Activated T-cell treated with anti-CD3 and anti-CD28 coated beads, Interleukin-2, amount 50 U/mL, for 24 hours (primary cell): ENCODE measurements at regions not wholly inside any gene's neighbourhood (a gene's known extent, or its start where the extent isn't known, plus 50 kb on each side); places are given as distances from the start of the nearest gene placed in this dataset.
"Not testable (repeated sequence)": the region's sequence is repeated elsewhere in the genome, so short reads cannot be mapped to it uniquely, and the experiment has no call there.

ENCODE experiments used
- DNase-seq: peaks from one replicate; pipeline ENCODE4 v3.0.0-alpha.2; 2020
- H3K27ac Mint-ChIP-seq: 2 replicates; pipeline ENCODE4 v1.8.0; 2020; ENCODE audit warnings: mild to moderate bottlenecking, mixed read lengths
- H3K27me3 Mint-ChIP-seq: 2 replicates; pipeline ENCODE4 v1.8.0; 2020; ENCODE audit warnings: mixed read lengths
- H3K36me3 Mint-ChIP-seq: 2 replicates; pipeline ENCODE4 v1.8.0; 2020; ENCODE audit warnings: low read depth, mixed read lengths
- H3K4me1 Mint-ChIP-seq: 2 replicates; pipeline ENCODE4 v1.8.0; 2020; ENCODE audit warnings: low read depth, mixed read lengths
- H3K4me3 Mint-ChIP-seq: 2 replicates; pipeline ENCODE4 v1.8.0; 2020; ENCODE audit warnings: mild to moderate bottlenecking, moderate library complexity, mixed read lengths
- H3K9me3 Mint-ChIP-seq: 2 replicates; pipeline ENCODE4 v1.8.0; 2020; ENCODE audit warnings: mixed read lengths

DNA sequence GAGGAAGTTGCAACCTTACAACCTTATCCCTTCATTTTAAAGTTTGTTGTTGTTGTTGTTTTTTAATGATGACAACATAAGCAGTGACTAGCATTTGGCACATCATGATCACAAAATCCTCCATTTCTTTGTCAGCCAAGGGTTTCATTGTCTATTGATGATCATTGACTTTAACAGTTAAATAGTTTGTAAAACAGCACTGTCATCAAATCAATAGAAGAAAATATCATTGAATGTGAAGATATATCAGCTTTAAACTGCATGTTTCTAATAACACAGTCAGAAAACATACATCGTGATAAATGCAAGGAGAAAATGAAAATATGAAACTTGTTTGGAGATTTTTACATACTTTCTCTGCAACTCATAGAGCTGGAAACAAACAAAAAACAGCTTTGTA is 922.3 kb upstream of the LRFN5 start:
- Mint-ChIP-seq H3K27me3 (no peaks in the 10 kb centered on the region), H3K4me3 (no peak overlapping the region), H3K36me3 (no peaks in the 10 kb centered on the region), H3K9me3 (no peaks in the 10 kb centered on the region), H3K27ac (no peak overlapping the region), H3K4me1 (no peaks in the 10 kb centered on the region)
- no peak for DNase-seq

DNA sequence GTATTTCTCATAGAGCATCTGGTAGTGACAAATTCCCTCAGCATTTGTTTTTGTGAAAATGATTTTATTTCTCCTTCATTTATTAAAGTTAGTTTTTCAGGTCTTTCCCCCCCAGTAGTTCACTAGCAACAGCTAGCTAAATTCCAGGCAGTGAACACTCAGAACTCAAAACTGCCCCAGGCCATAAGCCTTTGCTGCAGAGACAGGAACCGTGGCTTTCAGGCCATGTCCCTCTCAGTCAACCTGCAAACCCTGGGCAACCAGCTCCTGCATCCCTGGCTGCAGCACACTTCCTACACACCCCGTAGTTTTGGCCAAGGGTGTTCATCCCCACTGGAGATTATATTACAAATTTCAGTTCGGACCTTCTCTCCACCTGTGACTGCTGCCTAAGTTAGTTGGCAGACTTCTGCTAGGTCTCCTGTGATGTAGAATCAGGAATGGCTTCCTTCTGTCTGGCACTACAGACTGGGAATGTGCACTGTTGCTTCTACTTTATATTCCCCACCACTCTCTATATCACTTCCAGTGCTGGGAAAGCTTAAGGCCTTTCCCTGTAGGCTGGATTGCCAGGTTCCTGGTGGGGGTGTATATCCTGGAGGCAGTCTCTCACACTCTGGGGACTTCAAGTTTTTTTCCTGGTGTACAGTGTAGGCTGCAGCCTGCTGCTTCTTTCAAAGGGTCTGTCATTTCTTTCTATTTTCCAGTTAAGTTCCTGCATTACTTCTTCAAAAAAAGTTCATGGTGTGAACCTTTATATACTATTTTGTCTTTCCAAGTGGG is 924.4 kb upstream of the LRFN5 start:
- no peaks in the 10 kb centered on the region for H3K4me1 Mint-ChIP-seq
- H3K36me3 Mint-ChIP-seq, result no peaks in the 10 kb centered on the region
- DNase-seq, result no peak
- peaks cover 2% of the 10 kb centered on the region for H3K9me3 Mint-ChIP-seq
- no peak overlapping the region for H3K27ac Mint-ChIP-seq
- no peaks in the 10 kb centered on the region for H3K27me3 Mint-ChIP-seq
- H3K4me3 Mint-ChIP-seq, result no peak overlapping the region

DNA sequence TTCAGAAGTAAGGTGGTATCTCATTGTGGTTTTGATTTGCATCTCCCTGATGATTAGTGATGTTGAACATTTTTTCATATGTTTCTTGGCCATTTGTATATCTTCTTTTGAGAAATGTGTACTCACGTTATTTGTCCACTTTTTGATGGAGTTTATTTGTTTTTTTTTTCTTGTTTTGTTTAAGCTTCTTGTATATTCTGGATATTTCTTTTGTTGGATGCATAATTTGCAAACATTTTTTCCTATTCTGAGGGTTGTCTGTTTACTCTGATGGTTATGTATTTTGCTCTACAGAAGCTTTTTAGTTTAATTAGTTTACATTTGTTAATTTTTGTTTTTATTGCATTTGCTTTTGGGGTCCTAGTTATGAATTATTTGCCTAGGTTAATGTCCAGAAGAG is 927.4 kb upstream of the LRFN5 start:
- no peak for DNase-seq
- Mint-ChIP-seq H3K4me3 (no peak overlapping the region), H3K36me3 (no peaks in the 10 kb centered on the region), H3K4me1 (no peaks in the 10 kb centered on the region), H3K9me3 (peaks cover 10% of the 10 kb centered on the region), H3K27ac (no peak overlapping the region), H3K27me3 (no peaks in the 10 kb centered on the region)

DNA sequence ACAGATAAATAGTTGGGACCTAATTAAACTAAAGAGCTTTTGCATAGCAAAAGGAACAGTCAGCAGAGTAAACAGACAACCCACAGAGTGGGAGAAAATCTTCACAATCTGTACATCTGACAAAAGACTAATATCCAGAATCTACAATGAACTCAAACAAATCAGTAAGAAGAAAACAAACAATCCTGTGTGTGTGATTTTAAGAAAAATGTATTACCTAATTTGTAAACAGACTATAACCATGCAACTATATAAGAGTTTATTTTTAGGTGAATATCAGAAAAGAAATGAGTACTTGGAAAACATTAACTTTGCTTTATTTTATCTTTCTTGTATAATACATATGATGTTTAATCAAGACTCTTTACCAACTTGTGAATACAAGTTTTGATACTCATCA is 929.5 kb upstream of the LRFN5 start:
- H3K27me3 Mint-ChIP-seq, H3K36me3 Mint-ChIP-seq, H3K27ac Mint-ChIP-seq, H3K4me3 Mint-ChIP-seq, DNase-seq, H3K4me1 Mint-ChIP-seq, H3K9me3 Mint-ChIP-seq: not testable (repeated sequence)

DNA sequence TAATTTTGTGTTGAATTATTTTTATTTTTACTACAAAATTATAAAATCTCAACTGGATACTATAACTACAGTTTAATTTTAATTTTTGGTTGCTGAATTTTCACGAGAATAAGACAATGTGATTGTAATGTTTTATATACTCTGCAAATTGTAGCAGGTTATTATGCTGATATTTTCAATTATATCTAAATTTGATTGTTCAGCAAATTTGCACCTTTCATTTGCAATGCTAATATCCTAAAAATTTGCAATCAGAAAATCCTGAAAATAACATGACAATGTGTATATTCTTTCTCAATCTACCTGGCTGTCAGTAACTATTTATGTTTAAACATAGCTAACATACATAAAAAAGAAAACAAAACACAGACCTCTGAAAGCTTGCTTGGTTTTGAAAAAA is 932.2 kb upstream of the LRFN5 start:
- no peaks in the 10 kb centered on the region for H3K27me3 Mint-ChIP-seq
- no peaks in the 10 kb centered on the region for H3K36me3 Mint-ChIP-seq
- H3K27ac Mint-ChIP-seq, result no peak overlapping the region
- H3K9me3 Mint-ChIP-seq, result peaks cover 12% of the 10 kb centered on the region
- no peaks in the 10 kb centered on the region for H3K4me1 Mint-ChIP-seq
- no peak overlapping the region for H3K4me3 Mint-ChIP-seq
- DNase-seq, result no peak

DNA sequence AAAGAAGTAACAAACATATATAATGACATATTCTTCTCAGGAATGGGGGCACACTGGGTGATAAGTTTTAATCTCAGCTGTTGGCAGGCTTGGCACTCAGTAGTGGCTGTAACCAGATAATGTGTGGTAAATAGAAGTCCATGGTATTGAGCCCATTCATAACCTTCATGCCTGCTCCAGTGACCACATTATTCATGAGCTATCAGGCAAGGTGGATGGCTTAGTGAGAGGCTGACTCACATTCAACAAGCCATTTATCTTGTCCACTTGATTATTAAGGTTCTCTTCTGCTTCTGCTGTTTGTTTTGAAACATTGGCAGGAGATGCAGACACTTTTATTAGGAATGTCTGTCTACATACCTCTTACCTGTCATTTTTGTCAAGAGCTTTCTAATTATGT is 950.4 kb upstream of the LRFN5 start:
- no peak overlapping the region for H3K27ac Mint-ChIP-seq
- no peaks in the 10 kb centered on the region for H3K27me3 Mint-ChIP-seq
- no peaks in the 10 kb centered on the region for H3K4me1 Mint-ChIP-seq
- no peak overlapping the region for H3K4me3 Mint-ChIP-seq
- H3K36me3 Mint-ChIP-seq, result no peaks in the 10 kb centered on the region
- DNase-seq, result no peak
- H3K9me3 Mint-ChIP-seq, result no peaks in the 10 kb centered on the region

DNA sequence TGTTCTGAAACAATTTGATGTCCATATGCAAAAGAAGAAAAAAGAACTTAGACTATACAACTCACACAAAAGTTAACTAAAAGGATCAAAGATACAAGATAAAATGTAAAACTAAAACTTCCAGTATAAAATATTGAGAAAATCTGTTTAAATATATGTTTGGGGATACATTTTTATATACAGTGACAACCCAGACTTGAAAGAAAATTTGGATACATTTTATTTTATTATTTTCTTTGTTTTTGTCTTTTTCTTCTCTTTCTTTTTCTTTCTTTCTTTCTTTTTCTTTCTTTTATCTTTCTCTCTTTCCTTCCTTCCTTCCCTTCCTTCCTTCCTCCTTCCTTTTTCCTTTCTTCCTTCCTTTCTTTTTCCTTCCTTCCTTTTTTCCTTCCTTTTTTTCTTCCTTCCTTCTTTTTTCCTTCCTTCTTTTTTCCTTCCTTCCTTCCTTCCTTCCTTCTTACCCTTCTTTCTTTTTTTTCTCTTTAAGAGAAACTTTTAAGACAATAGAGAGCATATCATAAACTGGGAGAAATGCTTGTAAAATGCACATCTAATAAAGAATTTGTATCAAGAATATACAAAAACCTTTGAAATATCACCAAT is 954.5 kb upstream of the LRFN5 start:
- no peaks in the 10 kb centered on the region for H3K36me3 Mint-ChIP-seq
- no peaks in the 10 kb centered on the region for H3K9me3 Mint-ChIP-seq
- no peaks in the 10 kb centered on the region for H3K4me1 Mint-ChIP-seq
- H3K27ac Mint-ChIP-seq, result no peak overlapping the region
- no peak overlapping the region for H3K4me3 Mint-ChIP-seq
- DNase-seq, result no peak
- H3K27me3 Mint-ChIP-seq, result no peaks in the 10 kb centered on the region

DNA sequence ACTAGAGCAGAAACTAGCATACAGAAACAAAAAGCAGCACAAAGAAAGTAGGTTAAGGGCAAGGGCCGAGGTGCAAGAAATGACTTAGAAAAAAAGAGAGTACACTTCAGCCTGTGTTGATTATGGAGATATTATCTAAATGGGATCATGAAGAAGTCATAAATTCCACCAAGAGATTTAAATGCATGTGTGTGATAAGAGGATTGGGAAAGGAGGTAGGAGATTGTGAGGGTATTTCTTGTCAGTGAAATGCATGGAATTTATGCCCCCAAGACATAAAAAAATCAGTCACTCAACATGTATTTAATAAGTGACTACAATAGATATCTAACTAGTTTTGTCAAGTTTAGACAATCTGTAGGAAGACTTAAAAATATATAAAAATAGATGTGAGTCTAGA is 976.2 kb upstream of the LRFN5 start:
- no peaks in the 10 kb centered on the region for H3K36me3 Mint-ChIP-seq
- no peak overlapping the region for H3K27ac Mint-ChIP-seq
- no peak overlapping the region for H3K4me3 Mint-ChIP-seq
- peaks cover 2% of the 10 kb centered on the region for H3K9me3 Mint-ChIP-seq
- DNase-seq, result no peak
- H3K27me3 Mint-ChIP-seq, result no peaks in the 10 kb centered on the region
- H3K4me1 Mint-ChIP-seq, result no peaks in the 10 kb centered on the region

DNA sequence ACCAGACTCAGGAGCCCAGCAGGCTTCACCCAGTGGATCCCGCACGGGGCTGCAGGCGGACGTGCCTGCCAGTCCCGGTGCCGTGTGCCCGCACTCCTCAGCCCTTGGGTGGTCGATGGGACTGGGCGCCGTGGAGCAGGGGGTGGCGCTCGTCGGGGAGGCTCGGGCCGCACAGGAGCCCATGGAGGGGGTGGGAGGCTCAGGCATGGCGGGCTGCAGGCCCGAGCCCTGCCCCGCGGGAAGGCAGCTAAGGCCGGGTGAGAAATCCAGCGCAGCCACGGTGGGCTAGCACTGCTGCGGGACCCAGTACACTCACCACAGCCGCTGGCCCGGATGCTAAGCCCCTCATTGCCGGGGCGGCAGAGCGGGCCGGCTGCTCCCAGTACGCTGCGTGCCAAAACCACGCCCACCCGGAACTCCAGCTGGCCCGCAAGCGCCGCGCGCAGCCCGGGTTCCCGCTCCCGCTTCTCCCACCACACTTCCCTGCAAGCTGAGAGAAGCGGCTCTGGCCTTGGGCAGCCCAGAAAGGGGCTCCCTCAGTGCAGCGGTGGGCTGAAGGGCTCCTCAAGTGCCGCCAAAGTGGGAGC is 977.0 kb upstream of the LRFN5 start:
- not testable (repeated sequence) for H3K9me3 Mint-ChIP-seq, H3K4me1 Mint-ChIP-seq, H3K4me3 Mint-ChIP-seq, H3K27me3 Mint-ChIP-seq, H3K36me3 Mint-ChIP-seq, H3K27ac Mint-ChIP-seq
- DNase-seq, result peak; percentile 30

DNA sequence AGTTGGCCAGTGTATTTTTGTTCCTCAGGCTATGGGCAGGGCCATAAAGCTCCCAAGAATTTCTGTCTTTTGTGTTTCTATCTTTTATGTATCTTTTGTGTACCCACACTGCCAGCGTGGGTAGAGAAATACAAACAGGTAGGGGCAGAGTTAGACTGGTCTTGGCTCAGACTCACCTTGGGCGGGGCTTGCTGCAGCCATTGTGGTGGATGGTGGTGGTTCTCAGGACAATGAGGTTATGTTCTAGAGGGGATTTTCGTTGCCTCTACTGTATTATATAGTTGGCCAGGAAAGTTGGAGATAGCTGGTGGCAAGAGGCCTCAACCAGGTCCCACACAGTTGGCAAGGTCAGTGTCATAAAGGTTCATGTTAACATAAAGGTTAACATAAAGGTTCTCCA is 977.5 kb upstream of the LRFN5 start:
- H3K36me3 Mint-ChIP-seq, result no peaks in the 10 kb centered on the region
- H3K4me3 Mint-ChIP-seq, result no peak overlapping the region
- DNase-seq, result no peak
- H3K27ac Mint-ChIP-seq, result no peak overlapping the region
- H3K27me3 Mint-ChIP-seq, result no peaks in the 10 kb centered on the region
- H3K9me3 Mint-ChIP-seq, result peaks cover 2% of the 10 kb centered on the region
- no peaks in the 10 kb centered on the region for H3K4me1 Mint-ChIP-seq

DNA sequence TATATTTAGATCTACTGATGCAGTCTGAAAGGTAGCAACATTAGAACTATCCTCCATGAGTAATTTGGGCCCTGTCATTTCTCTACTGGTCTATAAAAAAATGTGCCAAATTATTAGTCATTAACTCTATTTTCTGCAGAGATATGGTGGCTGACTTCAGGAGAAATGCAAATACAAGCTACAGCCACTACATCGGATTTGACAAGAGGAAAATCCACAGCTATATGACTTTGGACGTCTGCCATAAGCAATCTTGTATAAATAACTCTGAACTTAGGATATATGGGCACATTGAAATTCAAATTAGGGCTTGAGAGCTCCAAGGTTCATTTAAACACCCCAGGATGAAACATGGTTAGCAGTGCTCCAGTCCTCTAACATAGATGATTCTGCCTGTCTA is 983.0 kb upstream of the LRFN5 start:
- no peaks in the 10 kb centered on the region for H3K27me3 Mint-ChIP-seq
- no peak overlapping the region for H3K4me3 Mint-ChIP-seq
- no peaks in the 10 kb centered on the region for H3K36me3 Mint-ChIP-seq
- no peak overlapping the region for H3K27ac Mint-ChIP-seq
- no peaks in the 10 kb centered on the region for H3K4me1 Mint-ChIP-seq
- H3K9me3 Mint-ChIP-seq, result peaks cover 4% of the 10 kb centered on the region
- DNase-seq, result no peak

DNA sequence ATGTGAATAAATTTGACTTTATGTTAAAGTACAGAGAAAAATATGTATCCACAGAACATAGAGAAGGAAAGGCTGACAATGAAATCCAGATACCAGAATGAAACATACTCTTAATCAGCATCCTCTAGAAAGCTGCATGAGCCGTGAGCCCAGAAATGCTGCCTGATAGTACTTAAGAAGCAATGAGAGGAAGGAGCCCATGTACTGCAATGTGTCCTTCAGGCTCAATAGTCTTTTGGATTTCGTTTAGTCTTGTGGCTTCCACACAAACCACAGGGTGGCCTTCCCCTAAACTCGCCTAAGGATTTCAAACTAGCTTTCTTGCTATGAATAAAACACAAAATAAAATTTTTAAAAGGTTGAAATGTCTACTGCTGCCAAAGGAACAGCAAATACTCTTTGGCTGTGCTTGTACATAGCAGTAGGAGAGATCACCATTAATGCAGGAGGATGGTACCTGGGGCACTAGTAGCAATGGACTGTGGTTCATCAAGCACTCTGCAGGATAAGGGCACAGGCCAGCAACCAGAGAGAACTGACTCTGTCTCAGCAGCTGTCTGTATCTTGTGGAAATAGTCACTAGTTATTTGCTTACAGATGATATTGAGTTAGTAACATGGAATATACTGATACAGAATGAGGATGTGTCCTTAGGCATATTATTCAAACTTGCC is 988.3 kb upstream of the LRFN5 start:
- H3K27me3 Mint-ChIP-seq, result no peaks in the 10 kb centered on the region
- no peak overlapping the region for H3K4me3 Mint-ChIP-seq
- no peaks in the 10 kb centered on the region for H3K4me1 Mint-ChIP-seq
- DNase-seq, result no peak
- H3K9me3 Mint-ChIP-seq, result peaks cover 4% of the 10 kb centered on the region
- no peak overlapping the region for H3K27ac Mint-ChIP-seq
- no peaks in the 10 kb centered on the region for H3K36me3 Mint-ChIP-seq

DNA sequence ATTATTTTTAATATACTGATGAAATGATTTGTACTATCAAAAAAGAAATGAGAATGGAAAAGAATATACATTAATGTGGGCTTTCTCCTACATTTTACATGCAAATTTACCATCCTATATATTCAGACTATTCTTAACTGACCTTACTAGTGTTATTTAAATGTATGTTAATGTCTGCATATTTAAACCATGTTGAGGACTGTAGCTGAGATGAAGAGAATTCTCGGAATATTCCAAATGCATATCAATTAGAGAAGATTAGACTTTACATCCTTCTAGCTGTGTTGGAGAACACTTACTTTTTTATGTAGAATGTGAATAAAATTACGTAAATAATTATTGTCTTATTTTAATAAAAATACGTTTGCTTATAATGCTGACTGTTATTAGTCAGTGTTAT is 990.1 kb upstream of the LRFN5 start:
- Mint-ChIP-seq H3K27ac (no peak overlapping the region), H3K36me3 (no peaks in the 10 kb centered on the region), H3K4me1 (no peaks in the 10 kb centered on the region), H3K4me3 (no peak overlapping the region), H3K9me3 (peaks cover 2% of the 10 kb centered on the region), H3K27me3 (no peaks in the 10 kb centered on the region)
- DNase-seq, result no peak

DNA sequence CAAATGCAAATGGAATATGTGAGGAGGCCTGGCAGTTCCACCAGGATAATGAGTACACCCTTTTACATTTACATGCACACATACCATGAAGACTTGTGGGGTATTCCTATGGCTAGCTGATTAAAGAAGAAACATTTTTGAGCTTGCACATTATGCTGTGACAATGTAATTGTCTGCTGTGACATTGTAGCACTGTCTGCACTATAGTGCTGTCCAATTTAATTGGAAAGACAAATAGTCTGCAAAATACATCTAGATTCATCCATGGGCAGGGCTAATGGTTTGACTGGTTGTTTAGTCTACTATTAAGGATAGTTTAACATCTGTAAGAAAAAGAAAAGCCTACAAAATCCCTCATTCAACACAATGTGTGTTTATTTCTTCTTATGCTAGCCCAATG is 1005.6 kb upstream of the LRFN5 start:
- Mint-ChIP-seq H3K36me3 (no peaks in the 10 kb centered on the region), H3K4me3 (no peak overlapping the region), H3K27ac (no peak overlapping the region), H3K4me1 (no peaks in the 10 kb centered on the region), H3K9me3 (peaks cover 2% of the 10 kb centered on the region), H3K27me3 (no peaks in the 10 kb centered on the region)
- no peak for DNase-seq

DNA sequence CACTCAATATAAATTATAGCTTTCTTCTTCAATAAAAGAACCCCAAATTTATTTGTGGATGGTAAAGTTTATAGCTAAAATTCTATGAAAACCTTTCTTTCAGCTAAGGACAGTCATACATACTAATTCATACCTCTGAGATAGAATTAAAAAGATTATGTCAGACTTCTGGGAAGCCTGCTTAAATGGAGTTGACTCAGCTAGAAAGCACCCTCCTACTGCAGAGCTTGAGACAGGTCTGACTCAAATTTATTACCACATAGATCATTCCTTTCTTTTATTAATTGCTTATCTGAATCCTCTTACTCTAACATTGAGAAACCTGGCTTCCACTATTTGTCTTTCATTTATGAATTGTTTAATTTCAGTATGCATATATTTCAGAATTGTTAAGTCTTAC is 1007.0 kb upstream of the LRFN5 start:
- no peak overlapping the region for H3K4me3 Mint-ChIP-seq
- H3K9me3 Mint-ChIP-seq, result no peaks in the 10 kb centered on the region
- H3K36me3 Mint-ChIP-seq, result no peaks in the 10 kb centered on the region
- H3K27me3 Mint-ChIP-seq, result no peaks in the 10 kb centered on the region
- H3K27ac Mint-ChIP-seq, result no peak overlapping the region
- DNase-seq, result no peak
- no peaks in the 10 kb centered on the region for H3K4me1 Mint-ChIP-seq
